Right lobe of liver (tissue), 4 donors: ENCODE measurements at regions not wholly inside any gene's neighbourhood (a gene's known extent, or its start where the extent isn't known, plus 50 kb on each side); places are given as distances from the start of the nearest gene placed in this dataset.

Source experiments
- POLR2A ChIP-seq: fragments of 450-650 bp; IDR thresholded peaks from one replicate; pipeline ENCODE4 v1.6.1; 2017; ENCODE audit warnings: antibody characterized with exemption, mild to moderate bottlenecking
- TF ChIP-seq, protein P1 (sequence below), 4 donors: fragments of 200-600 bp in 3 of 4; fragments of 450-650 bp in 1 of 4; IDR thresholded peaks; one replicate each; pipeline versions ENCODE4 v1.5.1 to v1.8.0; 2016 to 2022; ENCODE audit warnings: antibody characterized with exemption in 4 of 4, mild to moderate bottlenecking in 2 of 4
- donor health status: DM: no; HTN: no; CAD: no.
- donor health status: DM: no; HTN: no; CAD: no.
- donor health status: DM: no; HTN: yes; CAD: no.

DNA sequence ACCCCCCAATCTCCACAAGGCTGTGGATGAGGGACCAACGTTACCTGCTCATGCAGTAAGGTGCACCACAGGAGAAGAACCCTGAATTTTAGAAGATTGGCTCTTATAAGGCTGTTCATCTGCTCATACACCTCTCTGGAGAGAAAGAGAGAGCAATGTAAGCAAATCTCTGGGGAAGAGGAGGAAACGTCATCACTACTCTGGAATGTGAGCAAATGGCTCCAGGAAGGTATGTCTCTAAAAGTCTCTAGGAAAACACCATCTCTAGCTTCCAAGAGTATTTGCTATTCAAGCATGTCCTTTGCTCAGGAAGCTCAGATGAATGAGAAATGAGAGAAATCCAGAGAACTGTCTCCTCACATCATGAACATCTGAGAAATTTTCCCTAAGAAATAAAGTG, 235.4 kb downstream of the TBL1XR1 start:
- TF ChIP-seq, protein P1, sequence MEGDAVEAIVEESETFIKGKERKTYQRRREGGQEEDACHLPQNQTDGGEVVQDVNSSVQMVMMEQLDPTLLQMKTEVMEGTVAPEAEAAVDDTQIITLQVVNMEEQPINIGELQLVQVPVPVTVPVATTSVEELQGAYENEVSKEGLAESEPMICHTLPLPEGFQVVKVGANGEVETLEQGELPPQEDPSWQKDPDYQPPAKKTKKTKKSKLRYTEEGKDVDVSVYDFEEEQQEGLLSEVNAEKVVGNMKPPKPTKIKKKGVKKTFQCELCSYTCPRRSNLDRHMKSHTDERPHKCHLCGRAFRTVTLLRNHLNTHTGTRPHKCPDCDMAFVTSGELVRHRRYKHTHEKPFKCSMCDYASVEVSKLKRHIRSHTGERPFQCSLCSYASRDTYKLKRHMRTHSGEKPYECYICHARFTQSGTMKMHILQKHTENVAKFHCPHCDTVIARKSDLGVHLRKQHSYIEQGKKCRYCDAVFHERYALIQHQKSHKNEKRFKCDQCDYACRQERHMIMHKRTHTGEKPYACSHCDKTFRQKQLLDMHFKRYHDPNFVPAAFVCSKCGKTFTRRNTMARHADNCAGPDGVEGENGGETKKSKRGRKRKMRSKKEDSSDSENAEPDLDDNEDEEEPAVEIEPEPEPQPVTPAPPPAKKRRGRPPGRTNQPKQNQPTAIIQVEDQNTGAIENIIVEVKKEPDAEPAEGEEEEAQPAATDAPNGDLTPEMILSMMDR (IDR thresholded peaks at IDR 0.05): no peak
- no peak for TF ChIP-seq POLR2A
